Colonic mucosa (tissue), 4 donors: ENCODE measurements at regions not wholly inside any gene's neighbourhood (a gene's known extent, or its start where the extent isn't known, plus 50 kb on each side); places are given as distances from the start of the nearest gene placed in this dataset.

Source experiments
- DNase-seq: peaks from one replicate; pipeline ENCODE4 v3.0.0-alpha.2; 2020
- H3K27ac ChIP-seq: fragments of 200-600 bp; one replicate; pipeline ENCODE4 v1.8.0; 2021
- H3K27me3 ChIP-seq: fragments of 200-600 bp; one replicate; pipeline ENCODE4 v1.8.0; 2021
- H3K36me3 ChIP-seq: fragments of 200-600 bp; one replicate; pipeline ENCODE4 v1.8.0; 2021
- H3K4me1 ChIP-seq: fragments of 200-600 bp; one replicate; pipeline ENCODE4 v1.8.0; 2021; ENCODE audit warnings: mild to moderate bottlenecking
- H3K4me3 ChIP-seq: fragments of 200-600 bp; one replicate; pipeline ENCODE4 v1.8.0; 2021
- H3K9ac ChIP-seq, 2 donors: one replicate each; pipeline ENCODE4 v1.7.0; 2013; ENCODE audit warnings: control low read depth in 2 of 2, low read depth in 2 of 2, low read length in 2 of 2
- H3K9me3 ChIP-seq: fragments of 200-600 bp; one replicate; pipeline ENCODE4 v1.8.0; 2021
- intact Hi-C: fragments of 100-400 bp; cut with DNase I; formaldehyde crosslinking; loops from one replicate; pipeline ENCODE4 v1.14.1; 2022
- TF ChIP-seq, protein P1 (sequence below): fragments of 200-600 bp; IDR thresholded peaks from one replicate; pipeline ENCODE4 v1.8.0; 2022; ENCODE audit warnings: antibody characterized with exemption, mild to moderate bottlenecking
- donor health status: healthy.
- donor health status: DM: no; HTN: no; CAD: no.
- donor health status: DM: no; HTN: no; CAD: no.

DNA sequence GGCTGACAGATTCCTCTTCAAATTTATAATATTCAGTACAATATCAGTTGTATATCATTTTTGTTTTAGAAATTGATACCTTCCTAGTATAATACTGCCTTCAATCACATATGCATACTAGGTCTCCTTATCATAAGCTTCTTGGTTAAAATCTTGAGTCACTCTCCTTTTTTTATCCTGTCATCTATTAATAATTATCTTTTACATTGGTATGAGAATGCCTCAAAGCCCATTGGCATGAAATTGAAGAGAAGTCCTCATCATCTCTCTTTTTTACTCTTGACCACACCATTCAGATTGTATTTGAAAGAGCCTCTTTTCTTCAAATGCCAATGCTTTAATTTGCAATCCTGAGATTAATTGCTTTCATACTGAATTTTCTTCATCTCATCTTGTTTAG, 810.3 kb downstream of the BRINP1 start:
- H3K9me3 ChIP-seq = no peaks in the 10 kb centered on the region
- intact Hi-C loops = no loop called here
- H3K36me3 ChIP-seq = no peaks in the 10 kb centered on the region
- H3K4me3 ChIP-seq = no peak overlapping the region
- H3K27ac ChIP-seq = no peak overlapping the region
- H3K4me1 ChIP-seq = no peaks in the 10 kb centered on the region
- H3K9ac ChIP-seq = no peak overlapping the region
- no peaks in the 10 kb centered on the region for H3K27me3 ChIP-seq
- no peak for DNase-seq
- TF ChIP-seq, protein P1, sequence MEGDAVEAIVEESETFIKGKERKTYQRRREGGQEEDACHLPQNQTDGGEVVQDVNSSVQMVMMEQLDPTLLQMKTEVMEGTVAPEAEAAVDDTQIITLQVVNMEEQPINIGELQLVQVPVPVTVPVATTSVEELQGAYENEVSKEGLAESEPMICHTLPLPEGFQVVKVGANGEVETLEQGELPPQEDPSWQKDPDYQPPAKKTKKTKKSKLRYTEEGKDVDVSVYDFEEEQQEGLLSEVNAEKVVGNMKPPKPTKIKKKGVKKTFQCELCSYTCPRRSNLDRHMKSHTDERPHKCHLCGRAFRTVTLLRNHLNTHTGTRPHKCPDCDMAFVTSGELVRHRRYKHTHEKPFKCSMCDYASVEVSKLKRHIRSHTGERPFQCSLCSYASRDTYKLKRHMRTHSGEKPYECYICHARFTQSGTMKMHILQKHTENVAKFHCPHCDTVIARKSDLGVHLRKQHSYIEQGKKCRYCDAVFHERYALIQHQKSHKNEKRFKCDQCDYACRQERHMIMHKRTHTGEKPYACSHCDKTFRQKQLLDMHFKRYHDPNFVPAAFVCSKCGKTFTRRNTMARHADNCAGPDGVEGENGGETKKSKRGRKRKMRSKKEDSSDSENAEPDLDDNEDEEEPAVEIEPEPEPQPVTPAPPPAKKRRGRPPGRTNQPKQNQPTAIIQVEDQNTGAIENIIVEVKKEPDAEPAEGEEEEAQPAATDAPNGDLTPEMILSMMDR = no peak

GRCh38 chr9:118561051-118561450, 808.2 kb downstream of the BRINP1 start:
- H3K36me3 ChIP-seq = no peaks in the 10 kb centered on the region
- intact Hi-C loops = no loop called here
- H3K4me3 ChIP-seq = no peak overlapping the region
- no peak overlapping the region for H3K27ac ChIP-seq
- no peaks in the 10 kb centered on the region for H3K27me3 ChIP-seq
- TF ChIP-seq, protein P1 = no peak
- no peaks in the 10 kb centered on the region for H3K4me1 ChIP-seq
- DNase-seq = no peak
- H3K9me3 ChIP-seq = no peaks in the 10 kb centered on the region
- H3K9ac ChIP-seq = no peak overlapping the region

DNA sequence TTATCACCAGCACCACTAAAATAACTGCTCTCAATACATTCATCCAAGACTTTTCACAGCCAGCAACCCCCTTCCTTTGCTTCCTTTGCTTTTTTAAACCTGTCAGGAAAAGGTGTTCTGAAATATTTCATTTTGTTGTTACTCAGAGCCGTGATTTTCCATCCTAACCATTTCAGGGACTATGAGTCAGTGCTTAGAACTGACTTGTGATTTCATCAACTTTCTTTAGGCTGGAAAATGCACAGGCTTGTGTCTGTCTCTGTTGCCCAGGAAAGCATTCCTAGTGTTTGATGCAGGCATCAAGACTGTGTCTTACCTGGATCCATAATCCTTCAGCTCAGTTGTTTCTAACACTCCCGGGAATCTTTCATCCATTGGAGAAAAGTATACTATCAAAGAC, 805.6 kb downstream of the BRINP1 start:
- H3K36me3 ChIP-seq = no peaks in the 10 kb centered on the region
- intact Hi-C loops = no loop called here
- TF ChIP-seq, protein P1 = no peak
- H3K9ac ChIP-seq = no peak overlapping the region
- H3K27ac ChIP-seq = no peak overlapping the region
- no peaks in the 10 kb centered on the region for H3K27me3 ChIP-seq
- H3K4me1 ChIP-seq = no peaks in the 10 kb centered on the region
- H3K9me3 ChIP-seq = no peaks in the 10 kb centered on the region
- no peak overlapping the region for H3K4me3 ChIP-seq
- DNase-seq = no peak

DNA sequence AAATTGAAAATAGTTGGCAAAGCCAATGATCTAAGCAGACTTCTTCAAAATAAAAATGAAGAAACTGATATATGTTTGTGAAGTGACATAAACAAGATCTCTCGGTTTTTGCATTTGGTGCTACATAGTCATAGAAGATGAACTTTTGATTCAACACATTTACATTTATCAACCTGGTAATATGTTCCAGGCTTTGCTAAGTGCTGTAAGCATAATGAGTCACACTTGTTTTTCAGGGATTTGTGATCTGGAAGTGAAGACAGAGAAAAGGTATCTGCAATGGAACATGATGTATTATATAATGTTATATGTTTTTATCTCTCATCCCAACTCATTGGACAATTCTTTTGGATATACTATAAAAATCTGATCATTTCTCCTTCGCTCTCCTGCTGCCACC, 801.4 kb downstream of the BRINP1 start:
- Histone ChIP-seq H3K4me1 (no peaks in the 10 kb centered on the region), H3K36me3 (no peaks in the 10 kb centered on the region), H3K27ac (no peak overlapping the region), H3K9me3 (no peaks in the 10 kb centered on the region), H3K4me3 (no peak overlapping the region), H3K9ac (no peak overlapping the region), H3K27me3 (no peaks in the 10 kb centered on the region)
- TF ChIP-seq, protein P1 = no peak
- DNase-seq = no peak
- intact Hi-C loops = no loop called here

DNA sequence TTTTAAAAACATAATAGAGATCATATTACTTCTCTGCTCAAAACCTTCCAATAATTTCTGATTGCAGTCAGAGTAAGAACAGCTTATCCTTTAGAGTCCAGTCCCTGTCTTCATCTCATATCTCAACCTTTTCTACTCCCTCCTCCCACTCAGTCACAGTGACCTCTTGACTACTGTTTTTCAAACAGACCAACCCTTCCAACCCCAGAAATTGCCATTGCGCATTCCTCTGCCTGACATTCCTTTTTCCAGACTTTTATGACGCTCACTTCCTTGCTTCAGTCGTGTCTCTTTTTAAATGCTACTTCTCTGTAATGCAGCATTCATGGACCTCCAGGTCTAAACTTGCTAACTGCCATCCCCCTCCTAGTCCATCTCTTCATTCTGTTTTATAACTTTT, 800.5 kb downstream of the BRINP1 start:
- TF ChIP-seq, protein P1 = no peak
- Histone ChIP-seq H3K9ac (no peak overlapping the region), H3K36me3 (no peaks in the 10 kb centered on the region), H3K4me1 (no peaks in the 10 kb centered on the region), H3K9me3 (no peaks in the 10 kb centered on the region), H3K27ac (no peak overlapping the region), H3K27me3 (no peaks in the 10 kb centered on the region), H3K4me3 (no peak overlapping the region)
- intact Hi-C loops = no loop called here
- DNase-seq = no peak

GRCh38 chr9:118569148-118569547, 800.1 kb downstream of the BRINP1 start:
- Histone ChIP-seq H3K27me3 (no peaks in the 10 kb centered on the region), H3K4me3 (no peak overlapping the region), H3K9ac (no peak overlapping the region), H3K9me3 (no peaks in the 10 kb centered on the region), H3K36me3 (no peaks in the 10 kb centered on the region), H3K4me1 (no peaks in the 10 kb centered on the region), H3K27ac (no peak overlapping the region)
- DNase-seq = no peak
- TF ChIP-seq, protein P1 = no peak
- intact Hi-C loops = no loop called here
